ENCODE measurements at regions not wholly inside any gene's neighbourhood (a gene's known extent, or its start where the extent isn't known, plus 50 kb on each side); places are given as distances from the start of the nearest gene placed in this dataset.

DNA sequence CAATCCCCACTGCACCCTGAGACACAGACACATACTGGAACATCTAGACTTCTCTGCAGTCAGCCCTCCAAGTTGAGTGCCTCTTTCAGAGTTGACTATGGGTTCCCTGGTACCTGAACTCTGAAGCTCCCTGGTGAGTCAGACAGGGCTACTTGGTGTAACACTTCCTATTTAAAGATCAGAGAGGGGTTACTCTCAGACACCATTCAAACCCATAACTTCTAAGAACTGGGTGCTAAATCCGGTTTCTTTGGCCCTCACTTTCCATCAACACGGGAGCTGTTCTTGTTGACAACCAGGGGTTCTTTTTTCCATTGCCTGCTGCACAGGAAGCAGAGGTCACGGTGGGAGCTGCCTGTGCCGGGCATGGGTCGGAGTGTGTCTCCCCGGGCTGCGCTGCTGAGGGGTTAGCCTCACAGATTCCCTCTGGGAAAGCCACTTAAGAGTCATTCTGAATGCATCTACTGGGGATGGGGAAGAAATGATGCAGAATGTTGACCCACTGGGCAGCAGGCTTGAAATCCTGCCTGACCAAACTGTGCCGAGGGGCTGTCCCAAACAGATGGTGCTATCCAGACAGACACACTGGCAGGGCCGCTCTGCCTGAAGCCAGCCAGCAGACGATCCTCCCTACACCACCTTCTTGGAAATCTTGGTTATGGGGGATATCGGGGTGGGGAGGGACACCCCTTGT, 74.1 kb downstream of the PITPNM2 start:
- in situ Hi-C loops (cut with MboI; ENCODE audit: low sequenced_read_pairs in 4 of 4), result no loop called here
- DNase-seq, result peak in 1 of 2 donors; percentile 34

DNA sequence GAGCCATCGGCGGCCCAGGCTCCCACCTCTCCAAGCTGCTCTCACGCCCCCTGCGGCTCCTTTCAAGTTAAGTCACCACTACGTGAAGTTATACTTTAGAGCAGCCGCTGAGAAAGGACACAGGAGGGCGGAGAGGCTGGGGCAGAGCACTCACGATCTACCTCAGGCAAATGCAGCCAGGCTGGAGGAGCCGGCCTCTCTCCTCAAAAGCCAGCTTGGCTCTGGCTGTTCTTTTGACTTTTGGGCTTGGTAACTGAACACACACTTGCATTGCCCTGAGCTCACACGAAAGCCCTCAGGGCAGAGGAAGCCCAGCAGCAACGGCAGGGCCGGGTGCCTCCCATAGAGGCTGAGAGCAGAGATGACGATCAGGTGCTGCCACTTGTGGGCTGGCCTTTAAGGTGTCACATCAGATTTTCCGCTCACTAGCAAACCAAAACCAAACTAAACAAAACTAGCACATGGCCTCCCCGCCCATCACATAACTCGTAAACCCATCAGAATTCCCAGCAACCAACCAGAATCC, 75.2 kb downstream of the PITPNM2 start:
- no peaks in the 10 kb centered on the region for H3K27me3 ChIP-seq
- intact Hi-C loops (cut with DNase I; ENCODE audit: low total_unique reads), result no loop called here
- in situ Hi-C loops (cut with MboI; ENCODE audit: low sequenced_read_pairs in 4 of 4), result no loop called here
- H3K36me3 ChIP-seq, result no peaks in the 10 kb centered on the region
- peak overlapping the region in 1 of 4 donors; percentile 62 for H3K27ac ChIP-seq
- no peaks in the 10 kb centered on the region for H3K9me3 ChIP-seq
- ATAC-seq, result no peak
- no peak for DNase-seq
- no peak for TF ChIP-seq POLR2A (IDR thresholded peaks at IDR 0.05)
- TF ChIP-seq, protein P1, sequence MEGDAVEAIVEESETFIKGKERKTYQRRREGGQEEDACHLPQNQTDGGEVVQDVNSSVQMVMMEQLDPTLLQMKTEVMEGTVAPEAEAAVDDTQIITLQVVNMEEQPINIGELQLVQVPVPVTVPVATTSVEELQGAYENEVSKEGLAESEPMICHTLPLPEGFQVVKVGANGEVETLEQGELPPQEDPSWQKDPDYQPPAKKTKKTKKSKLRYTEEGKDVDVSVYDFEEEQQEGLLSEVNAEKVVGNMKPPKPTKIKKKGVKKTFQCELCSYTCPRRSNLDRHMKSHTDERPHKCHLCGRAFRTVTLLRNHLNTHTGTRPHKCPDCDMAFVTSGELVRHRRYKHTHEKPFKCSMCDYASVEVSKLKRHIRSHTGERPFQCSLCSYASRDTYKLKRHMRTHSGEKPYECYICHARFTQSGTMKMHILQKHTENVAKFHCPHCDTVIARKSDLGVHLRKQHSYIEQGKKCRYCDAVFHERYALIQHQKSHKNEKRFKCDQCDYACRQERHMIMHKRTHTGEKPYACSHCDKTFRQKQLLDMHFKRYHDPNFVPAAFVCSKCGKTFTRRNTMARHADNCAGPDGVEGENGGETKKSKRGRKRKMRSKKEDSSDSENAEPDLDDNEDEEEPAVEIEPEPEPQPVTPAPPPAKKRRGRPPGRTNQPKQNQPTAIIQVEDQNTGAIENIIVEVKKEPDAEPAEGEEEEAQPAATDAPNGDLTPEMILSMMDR (IDR thresholded peaks at IDR 0.05 in 4 of 5, conservative IDR thresholded peaks at IDR 0.05 in 1 of 5), result no peak
- peaks cover 43% of the 10 kb centered on the region in 2 donors for H3K4me1 ChIP-seq
- H3K4me3 ChIP-seq, result no peak overlapping the region

More for the DNA sequence above, 74.1 kb downstream of the PITPNM2 start:
- Histone ChIP-seq H3K9me3 (no peaks in the 10 kb centered on the region), H3K36me3 (no peaks in the 10 kb centered on the region), H3K4me1 (peaks cover 33 to 35% of the 10 kb centered on the region in 2 donors), H3K4me3 (no peak overlapping the region), H3K27me3 (no peaks in the 10 kb centered on the region), H3K27ac (peak overlapping the region in 1 of 4 donors; percentile 62)
- peak; percentile 90 to 95 for ATAC-seq
- intact Hi-C loops (cut with DNase I; ENCODE audit: low total_unique reads), result no loop called here
- TF ChIP-seq, protein P1 (IDR thresholded peaks at IDR 0.05 in 4 of 5, conservative IDR thresholded peaks at IDR 0.05 in 1 of 5), result no peak
- TF ChIP-seq POLR2A (IDR thresholded peaks at IDR 0.05), result no peak

DNA sequence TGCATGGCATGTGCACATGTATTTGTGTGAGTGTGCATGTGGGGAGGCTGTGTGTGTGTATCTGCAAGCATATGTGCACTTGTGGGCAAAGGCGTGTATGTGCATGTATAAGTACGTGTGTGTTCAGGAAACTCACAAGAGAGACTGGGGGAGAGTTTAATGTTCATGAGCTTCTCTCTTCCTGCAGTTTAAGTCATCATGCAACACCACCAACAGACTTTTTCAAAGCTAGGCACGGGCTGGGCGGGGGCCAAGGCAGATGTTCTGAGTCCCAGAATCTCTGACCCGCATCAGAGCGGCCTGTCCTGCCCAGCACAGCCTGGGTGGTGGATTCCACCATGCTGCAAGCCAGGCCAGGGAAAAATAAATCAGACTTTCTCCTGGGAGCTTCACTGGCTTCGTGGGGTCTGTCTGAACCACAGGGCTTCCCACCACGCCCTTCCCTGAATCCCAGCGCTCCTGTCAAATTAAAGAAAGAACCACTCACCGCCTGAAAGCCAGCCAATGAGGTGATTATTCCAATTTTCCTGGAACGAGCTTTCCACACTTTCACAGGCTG, 75.7 kb downstream of the PITPNM2 start:
- in situ Hi-C loops (cut with MboI; ENCODE audit: low sequenced_read_pairs in 4 of 4) (no loop called here), intact Hi-C loops (cut with DNase I; ENCODE audit: low total_unique reads) (no loop called here)
- Histone ChIP-seq H3K36me3 (no peaks in the 10 kb centered on the region), H3K27me3 (no peaks in the 10 kb centered on the region), H3K27ac (peak overlapping the region in 1 of 4 donors; percentile 62), H3K4me1 (peaks cover 48 to 49% of the 10 kb centered on the region in 2 donors), H3K9me3 (no peaks in the 10 kb centered on the region), H3K4me3 (no peak overlapping the region)
- TF ChIP-seq, protein P1 (IDR thresholded peaks at IDR 0.05 in 4 of 5, conservative IDR thresholded peaks at IDR 0.05 in 1 of 5), result no peak
- no peak for TF ChIP-seq POLR2A (IDR thresholded peaks at IDR 0.05)
- ATAC-seq, result no peak
- DNase-seq, result no peak

DNA sequence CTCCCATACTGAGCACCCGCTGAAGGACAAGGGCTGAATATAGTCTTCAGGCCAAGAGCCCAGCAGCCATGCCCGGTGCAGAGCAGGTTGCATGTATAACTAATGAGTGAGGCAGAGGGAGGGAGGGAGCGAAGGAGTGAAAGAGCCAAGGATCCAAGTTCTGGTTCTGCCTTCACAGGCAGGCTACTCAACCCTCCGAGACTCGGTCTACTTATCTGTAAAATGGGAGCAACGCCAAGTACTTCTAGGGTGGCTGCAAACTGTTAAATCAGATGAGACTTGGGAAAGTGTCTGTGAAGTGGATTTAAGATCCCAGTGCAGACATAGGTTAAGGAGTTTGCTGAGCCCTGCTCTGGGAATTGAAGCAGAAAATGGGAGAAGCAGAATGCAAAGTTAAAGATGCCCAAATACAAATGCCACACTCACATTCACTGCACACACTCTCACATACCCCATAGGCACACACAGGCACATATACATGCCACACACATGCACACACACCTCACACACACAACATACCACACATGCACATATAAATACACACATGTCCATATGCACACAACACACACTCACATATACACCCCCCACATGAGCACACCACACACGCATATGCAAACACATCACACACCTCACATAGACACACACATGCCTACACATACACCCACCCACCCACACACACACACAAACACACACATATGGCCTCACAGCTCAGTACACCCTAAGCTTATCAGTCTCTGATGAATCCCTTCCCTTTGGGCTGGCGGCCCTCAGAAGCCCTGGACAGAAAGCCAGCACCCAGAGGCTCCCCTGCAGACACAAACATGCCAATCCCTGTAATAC, 76.7 kb downstream of the PITPNM2 start:
- Histone ChIP-seq H3K27me3 (no peaks in the 10 kb centered on the region), H3K4me3 (no peak overlapping the region), H3K9me3 (no peaks in the 10 kb centered on the region), H3K27ac (no peak overlapping the region), H3K4me1 (peaks cover 54 to 57% of the 10 kb centered on the region in 2 donors), H3K36me3 (no peaks in the 10 kb centered on the region)
- DNase-seq, result no peak
- intact Hi-C loops (cut with DNase I; ENCODE audit: low total_unique reads), result no loop called here
- no peak for ATAC-seq
- TF ChIP-seq POLR2A (IDR thresholded peaks at IDR 0.05), result no peak
- TF ChIP-seq, protein P1 (IDR thresholded peaks at IDR 0.05 in 4 of 5, conservative IDR thresholded peaks at IDR 0.05 in 1 of 5), result no peak
- in situ Hi-C loops (cut with MboI; ENCODE audit: low sequenced_read_pairs in 4 of 4), result no loop called here
